SH-SY5Y (cell line): ENCODE measurements at regions not wholly inside any gene's neighbourhood (a gene's known extent, or its start where the extent isn't known, plus 50 kb on each side); places are given as distances from the start of the nearest gene placed in this dataset.

Experiments
- GATA2 ChIP-seq: IDR thresholded peaks from 2 replicates; pipeline ENCODE4 v1.6.1; 2011; ENCODE audit warnings: mild to moderate bottlenecking, low read depth, low read length
- GATA3 ChIP-seq: IDR thresholded peaks from 2 replicates; pipeline ENCODE4 v1.6.1; 2011; ENCODE audit warnings: low read depth, mild to moderate bottlenecking, low read length, moderate library complexity

- TF ChIP-seq GATA2: no peak
- TF ChIP-seq GATA3: no peak
Observed at GRCh38 chr1:60130703-60131102, 57.1 kb upstream of the C1orf87 start.
